GM19324 (cell line): ENCODE measurements at regions not wholly inside any gene's neighbourhood (a gene's known extent, or its start where the extent isn't known, plus 50 kb on each side); places are given as distances from the start of the nearest gene placed in this dataset.

ENCODE experiments used
- ATAC-seq: cut with Tn5 transposase; IDR thresholded peaks from one replicate; pipeline ENCODE4 v1.9.1; 2021; ENCODE audit warnings: mild to moderate bottlenecking, moderate library complexity; ENCODE audit not compliant: unreplicated experiment, low FRiP score

DNA sequence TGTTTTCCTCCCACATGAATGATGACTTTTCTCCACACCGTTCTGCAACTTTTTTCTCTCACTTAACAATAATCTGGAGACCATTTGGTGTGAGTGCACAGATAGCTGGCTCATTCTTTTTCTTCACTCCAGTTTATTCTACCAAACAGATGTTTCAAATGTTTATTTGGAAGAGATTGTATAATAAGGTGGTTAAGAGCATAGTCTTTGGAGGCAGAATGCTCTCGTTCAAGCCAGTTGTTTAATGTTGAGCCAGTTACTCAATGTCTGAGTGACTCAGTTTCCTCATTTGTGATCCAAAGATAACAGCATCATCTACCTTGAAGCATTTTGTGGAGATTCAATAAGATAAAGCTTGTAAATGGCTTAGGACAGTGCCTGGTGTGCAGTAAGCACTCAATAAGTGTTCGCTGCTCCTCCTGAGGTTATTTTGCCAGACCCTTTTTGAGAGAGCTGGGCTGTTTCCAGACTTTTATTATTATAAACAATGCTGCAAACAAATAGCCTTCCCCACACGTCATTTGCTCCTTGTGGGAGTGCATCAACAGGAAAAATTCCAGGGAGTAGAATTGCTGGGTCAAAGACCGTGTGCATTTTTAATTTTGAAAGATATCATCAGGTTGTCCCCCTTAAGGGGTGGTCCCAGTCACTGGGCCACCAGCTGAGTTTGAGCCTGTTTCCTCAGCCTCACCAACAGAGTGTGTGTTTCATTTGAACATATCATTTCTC, 70.6 kb downstream of the VEGFA start:
- ATAC-seq, result no peak

DNA sequence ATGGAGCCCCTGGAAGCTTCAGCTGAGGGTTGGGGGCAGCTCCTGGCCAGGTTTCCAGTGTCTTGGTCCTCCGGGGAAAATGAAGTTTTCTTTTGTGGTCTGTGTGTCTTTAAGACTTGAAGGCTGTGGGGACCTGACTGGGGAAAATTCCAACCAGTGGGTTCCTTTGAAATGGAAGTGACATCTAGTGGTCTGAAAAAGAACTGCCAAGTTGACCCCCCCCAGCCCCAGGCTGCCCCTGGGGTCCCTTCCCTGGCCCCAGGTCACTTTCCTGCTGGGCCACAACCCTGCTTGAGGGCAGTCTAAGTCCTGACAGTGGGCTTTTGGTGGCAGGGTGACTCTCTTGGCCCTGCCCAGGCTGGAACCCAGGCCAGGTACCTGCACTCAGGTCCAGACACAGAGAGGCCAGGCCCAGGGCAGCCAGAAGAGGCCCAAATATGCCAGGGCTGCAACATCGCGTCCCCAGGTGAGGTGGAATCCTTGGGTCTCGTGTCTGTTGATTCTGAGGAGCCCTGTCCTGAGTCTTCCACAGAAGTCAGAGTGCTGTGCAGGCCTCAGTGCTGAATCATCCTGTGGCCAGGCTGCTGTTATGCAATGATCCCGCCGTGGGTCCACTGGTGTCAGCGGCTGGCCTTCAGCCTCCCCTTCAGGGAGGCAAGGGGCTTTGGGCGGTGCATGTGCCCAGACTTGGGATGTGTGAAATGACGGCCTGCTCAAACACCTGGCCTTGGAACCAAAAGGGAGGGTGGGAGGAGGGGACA, 68.4 kb downstream of the VEGFA start:
- no peak for ATAC-seq

DNA sequence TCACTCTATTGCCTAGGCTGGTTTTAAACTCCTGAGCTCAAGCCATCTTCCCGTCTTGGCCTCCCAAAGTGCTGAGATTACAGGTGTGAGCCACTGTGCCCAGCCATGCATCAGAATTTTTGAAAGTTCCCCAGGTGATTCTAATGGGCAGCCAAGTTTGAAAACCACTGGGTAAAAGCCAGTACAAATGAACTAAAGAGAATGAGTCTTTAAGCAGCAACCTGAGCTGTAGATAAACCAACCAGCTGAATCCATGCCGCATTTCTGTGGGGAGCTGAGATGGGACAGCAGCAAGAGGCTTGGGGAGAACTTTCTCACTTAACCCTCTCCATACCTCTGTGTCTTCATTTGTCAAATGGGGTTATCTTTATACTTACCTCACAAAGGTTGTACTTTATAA, 67.5 kb downstream of the VEGFA start:
- ATAC-seq, result no peak

- ATAC-seq, result no peak
Observed at GRCh38 chr6:43836507-43837240, 66.7 kb downstream of the VEGFA start.
